ENCODE measurements at regions not wholly inside any gene's neighbourhood (a gene's known extent, or its start where the extent isn't known, plus 50 kb on each side); places are given as distances from the start of the nearest gene placed in this dataset.

DNA sequence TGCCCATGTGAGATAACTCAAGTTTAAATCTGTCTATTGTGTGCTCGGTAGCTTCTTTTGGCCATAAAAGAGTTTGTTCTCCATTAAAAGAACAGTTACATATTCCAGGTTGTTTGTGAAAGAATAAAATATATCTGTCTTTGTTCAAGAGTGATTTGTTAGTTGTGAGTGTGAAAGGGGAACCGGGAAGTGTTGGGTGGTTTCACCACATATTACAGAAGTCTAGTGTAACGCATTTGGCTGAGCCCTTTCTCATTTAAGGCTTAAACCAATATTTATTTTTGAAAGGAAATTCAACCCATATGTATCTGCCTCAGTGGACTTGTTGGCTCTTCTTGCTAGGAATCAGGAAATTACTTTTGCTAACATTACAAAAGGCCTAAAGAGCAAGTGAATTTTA is 54.1 kb upstream of the DMRTA1 start:
- DNase-seq (ENCODE audit: low spot score) (no peak), ATAC-seq (ENCODE audit: low FRiP score) (no peak)
- TF ChIP-seq, protein P1, sequence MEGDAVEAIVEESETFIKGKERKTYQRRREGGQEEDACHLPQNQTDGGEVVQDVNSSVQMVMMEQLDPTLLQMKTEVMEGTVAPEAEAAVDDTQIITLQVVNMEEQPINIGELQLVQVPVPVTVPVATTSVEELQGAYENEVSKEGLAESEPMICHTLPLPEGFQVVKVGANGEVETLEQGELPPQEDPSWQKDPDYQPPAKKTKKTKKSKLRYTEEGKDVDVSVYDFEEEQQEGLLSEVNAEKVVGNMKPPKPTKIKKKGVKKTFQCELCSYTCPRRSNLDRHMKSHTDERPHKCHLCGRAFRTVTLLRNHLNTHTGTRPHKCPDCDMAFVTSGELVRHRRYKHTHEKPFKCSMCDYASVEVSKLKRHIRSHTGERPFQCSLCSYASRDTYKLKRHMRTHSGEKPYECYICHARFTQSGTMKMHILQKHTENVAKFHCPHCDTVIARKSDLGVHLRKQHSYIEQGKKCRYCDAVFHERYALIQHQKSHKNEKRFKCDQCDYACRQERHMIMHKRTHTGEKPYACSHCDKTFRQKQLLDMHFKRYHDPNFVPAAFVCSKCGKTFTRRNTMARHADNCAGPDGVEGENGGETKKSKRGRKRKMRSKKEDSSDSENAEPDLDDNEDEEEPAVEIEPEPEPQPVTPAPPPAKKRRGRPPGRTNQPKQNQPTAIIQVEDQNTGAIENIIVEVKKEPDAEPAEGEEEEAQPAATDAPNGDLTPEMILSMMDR (IDR thresholded peaks at IDR 0.05): no peak

DNA sequence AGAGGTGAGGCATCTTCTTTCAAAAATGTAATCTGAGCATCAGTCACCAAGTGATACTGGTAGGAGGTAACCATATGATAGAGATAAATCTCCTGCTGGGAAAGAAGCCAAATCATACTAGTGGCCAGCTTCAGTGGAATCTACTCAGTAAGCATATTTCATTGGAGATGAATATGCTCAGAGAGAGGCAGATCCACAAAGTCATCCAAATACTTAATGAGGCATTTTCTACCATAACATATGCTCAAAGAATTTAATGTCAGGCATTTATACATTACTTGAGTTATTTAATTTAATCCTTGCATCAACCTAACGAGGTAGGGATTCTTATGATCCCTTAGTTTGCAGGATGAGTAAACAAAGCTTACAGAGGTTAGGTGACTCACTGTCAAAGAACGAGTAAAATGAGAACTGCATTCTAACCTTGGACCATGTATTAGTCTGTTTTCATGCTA is 50.9 kb upstream of the DMRTA1 start:
- TF ChIP-seq, protein P1 (IDR thresholded peaks at IDR 0.05): no peak
- no peak for DNase-seq (ENCODE audit: low spot score)
- ATAC-seq (ENCODE audit: low FRiP score): no peak

Data from omental fat pad (tissue), 3 donors.